ENCODE measurements at regions not wholly inside any gene's neighbourhood (a gene's known extent, or its start where the extent isn't known, plus 50 kb on each side); places are given as distances from the start of the nearest gene placed in this dataset.
A peak's percentile ranks its signal among the peaks of the same experiment; 100 is the strongest.
"Not testable (repeated sequence)": the region's sequence is repeated elsewhere in the genome, so short reads cannot be mapped to it uniquely, and the experiment has no call there.

DNA sequence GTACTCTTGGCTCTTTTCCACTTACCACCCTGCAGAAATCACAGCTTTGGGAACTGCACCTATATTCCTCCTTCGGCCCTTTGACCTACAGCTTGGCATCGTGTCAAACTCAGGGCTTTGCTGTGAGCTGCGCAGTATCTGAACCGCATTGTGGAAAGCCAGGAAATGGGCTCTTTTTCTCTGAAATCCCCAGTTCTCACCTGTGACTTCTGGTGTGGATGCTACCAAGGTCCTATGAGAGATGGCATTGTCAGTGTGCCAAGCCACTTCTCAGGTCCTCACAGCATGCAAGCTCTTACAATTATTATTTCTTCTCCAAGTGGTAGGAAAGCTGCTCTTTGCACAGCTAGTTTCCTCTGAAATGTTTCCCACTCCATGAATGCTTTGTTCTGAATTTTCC is 450.6 kb upstream of the TBL1XR1 start:
- no peak for DNase-seq

DNA sequence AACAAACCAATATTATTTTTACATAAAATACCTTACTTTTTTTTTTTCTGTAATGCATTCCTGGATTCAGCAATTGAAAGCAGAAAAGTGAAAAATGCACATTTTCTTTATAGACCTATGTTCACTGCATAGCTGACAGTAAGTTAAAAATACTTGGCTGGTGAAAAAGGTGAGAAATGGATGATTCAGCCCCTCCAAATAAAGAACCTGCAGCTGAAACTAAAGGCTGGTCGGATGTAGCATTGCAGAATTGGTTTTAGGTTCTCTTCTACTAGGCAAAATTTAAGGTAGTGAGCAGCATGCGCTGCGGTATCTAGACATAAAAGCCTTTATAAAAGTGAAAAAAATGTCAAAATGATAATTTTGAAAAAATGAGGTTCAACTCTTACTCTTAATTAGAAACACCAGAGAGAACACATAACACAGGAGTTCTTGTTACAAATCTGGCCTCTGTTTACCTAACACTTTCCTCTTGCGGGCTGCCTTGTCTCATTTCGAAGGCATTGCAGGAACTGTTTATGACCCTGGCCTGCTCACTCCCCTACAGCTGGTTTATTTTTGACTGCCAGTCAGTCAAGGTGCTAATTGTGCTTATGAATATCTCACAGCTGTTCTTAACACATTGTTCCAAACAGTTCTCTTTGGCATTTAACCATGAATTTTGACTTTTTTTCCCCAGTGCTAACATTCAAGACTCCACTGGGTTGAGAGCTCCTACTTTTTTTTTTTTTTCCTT is 455.4 kb upstream of the TBL1XR1 start:
- no peak for DNase-seq

DNA sequence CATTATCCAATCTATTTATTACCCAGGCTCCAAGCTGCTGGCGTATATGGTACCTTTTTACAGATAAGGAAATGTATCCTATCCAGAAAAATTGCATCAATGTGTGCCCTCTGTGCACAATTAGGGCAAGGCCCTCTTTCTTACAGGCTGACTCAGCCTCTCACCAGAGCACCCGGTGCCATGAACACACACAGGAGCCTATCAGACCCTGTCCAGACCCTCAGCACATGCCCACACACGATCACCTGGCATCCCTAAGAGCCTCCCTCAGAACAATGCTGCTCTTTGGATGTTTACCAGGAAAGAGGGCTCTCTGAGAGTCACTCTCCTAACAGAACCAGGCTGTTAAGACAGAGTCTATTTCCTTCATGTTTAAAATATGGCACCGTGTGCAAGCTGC is 460.0 kb upstream of the TBL1XR1 start:
- no peak for DNase-seq

DNA sequence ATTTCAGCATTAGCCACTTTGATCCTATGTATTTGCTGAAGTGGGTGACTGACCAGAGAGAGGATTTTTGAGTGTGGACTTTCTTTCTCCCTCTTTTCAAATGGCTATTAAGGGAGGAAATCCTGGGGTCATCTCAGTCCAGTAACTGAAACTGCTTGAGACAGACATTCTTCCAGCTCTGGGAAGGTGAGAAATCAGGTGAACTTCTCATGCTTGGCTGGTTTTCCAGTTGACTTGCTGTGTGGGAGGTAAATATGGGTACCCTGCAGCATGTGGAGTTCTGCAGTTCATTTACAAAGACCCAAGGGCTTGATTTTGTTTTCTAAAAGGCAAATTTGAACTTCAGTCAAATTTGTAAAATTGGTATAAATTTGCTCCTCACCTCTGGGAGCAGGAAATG is 461.1 kb upstream of the TBL1XR1 start:
- no peak for DNase-seq

DNA sequence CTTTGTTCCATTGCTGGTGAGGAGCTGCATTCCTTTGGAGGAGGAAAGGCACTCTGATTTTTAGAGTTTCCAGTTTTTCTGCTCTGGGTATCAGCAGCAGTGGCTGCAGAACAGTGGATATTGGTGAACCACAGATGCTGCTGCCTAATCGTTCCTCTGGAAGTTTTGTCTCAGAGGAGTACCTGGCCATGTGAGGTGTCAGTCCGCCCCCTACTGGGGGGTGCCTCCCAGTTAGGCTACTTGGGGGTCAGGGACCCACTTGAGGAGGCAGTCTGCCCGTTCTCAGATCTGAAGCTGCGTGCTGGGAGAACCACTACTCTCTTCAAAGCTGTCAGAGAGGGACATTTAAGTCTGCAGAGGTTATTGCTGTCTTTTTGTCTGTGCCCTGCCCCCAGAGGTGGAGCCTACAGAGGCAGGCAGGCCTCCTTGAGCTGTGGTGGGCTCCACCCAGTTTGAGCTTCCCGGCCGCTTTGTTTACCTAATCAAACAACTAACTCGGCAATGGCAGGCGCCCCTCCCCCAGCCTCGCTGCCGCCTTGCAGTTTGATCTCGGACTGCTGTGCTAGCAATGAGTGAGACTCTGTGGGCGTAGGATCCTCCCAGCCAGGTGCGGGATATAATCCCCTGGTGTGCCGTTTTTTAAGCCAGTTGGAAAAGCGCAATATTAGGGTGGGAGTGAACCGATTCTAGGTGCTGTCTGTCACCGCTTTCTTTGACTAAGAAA is 467.3 kb upstream of the TBL1XR1 start:
- DNase-seq, result not testable (repeated sequence)

DNA sequence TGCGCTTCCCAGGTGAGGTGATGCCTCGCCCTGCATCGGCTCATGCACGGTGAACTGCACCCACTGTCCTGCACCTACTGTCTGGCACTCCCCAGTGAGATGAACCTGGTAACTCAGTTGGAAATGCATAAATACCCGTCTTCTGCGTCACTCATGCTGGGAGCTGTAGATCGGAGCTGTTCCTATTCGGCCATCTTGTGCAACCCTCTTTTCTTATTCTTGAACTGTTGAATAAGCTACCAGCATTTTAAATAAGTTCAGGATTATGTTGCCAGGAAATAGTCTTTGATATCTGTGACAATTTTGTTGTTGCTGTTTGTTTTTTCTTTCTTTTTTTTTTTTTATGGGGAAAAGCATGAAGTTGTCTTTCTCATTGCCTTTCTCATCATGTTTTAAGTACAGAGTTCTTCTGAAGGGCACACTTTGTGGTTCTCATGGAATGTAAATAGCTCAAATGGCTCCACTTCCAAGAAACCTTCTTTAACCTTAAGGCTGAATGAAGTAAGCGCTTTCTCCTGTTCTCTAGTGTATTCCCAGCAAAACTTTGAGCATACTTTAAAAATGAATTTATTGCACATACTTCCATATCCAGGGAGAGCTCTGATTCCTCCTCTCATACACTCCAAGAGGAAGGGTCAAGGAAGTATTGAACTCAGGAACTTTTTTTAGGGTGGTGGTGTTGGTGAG is 468.0 kb upstream of the TBL1XR1 start:
- DNase-seq, result no peak

DNA sequence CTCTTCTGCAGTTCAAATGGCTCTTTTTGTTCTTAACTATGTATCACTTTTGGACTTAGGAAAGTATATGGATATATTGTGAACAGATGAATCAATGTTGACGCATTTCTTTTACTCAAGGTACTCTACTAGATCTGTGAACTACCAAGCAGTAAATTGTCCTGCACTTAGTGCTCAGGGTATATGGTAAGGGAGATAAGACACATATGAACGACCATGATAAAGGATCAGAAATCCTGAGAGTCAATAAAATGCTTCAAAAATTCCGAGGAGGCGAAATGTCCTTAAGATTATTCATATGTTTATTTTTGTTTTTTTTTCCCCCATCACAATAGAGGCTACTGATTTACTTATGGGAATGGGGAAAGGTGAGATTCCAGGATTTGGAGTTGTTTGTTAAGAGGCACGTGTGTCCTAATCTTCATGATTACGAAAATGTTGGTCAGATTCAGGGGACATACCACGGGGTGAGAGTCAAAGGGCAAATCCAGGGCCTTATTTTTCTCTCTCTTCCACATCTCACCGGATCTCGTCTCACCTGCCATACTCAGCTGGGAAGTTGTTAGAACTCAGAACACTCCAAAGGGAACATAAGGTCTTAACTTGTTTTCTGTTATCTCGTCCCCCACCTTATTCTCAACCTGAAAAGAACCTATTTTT is 475.1 kb upstream of the TBL1XR1 start:
- no peak for DNase-seq

DNA sequence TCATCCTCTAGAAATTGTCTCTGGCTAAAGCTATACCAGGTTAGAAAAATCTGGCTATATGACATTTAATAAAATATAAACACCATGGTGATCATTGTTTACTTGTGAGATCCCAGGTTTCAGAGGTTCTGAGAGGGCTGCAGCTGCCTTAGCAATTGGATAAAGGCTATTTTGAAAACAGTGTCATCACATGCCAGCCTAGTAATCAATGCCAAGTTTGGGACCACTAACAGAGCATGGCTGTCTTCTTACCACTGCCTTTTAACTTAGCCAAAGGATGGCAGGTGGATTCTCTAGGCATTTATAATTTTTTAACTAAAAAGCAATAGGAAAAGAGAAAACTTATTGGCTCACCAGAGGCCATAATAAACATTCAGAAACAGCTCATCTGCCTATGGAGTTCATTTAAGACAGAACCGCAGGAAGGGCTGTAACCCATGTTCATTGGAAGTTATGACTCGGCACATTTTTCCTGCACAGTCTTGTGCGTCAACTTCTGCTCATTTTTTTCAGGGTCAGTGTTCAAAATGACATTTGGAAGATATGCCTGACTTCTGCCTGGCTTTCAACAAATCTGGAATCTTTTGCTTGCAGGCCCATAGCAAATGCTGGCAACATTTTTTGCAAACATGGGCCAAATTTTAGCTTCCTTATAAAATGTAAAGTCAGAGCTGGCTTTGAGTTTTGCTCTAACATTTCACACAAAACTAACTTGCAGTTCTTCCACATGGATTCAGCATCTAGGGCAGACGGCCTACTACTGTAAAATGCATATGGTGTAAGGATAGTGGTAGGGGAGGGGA is 476.0 kb upstream of the TBL1XR1 start:
- DNase-seq, result peak; percentile 79

DNA sequence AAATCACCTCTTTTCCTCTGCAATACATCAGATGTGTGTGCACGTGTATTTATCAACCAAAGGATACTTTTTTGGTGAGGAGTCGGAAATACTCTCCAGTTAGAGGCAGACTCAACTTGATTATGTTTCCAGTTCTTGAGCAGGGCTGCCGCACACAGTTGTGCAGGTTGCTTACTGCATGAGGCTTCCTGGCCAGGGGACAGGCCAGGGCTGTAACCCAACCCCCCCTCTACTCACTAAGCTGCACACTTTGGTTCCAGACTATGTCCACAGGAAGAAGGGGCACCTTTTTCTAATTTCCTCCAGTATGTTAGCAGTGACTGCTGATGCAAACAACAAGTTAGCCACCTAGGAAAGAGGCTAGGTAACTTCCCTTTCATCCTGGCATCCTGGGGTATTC is 476.9 kb upstream of the TBL1XR1 start:
- no peak for DNase-seq

DNA sequence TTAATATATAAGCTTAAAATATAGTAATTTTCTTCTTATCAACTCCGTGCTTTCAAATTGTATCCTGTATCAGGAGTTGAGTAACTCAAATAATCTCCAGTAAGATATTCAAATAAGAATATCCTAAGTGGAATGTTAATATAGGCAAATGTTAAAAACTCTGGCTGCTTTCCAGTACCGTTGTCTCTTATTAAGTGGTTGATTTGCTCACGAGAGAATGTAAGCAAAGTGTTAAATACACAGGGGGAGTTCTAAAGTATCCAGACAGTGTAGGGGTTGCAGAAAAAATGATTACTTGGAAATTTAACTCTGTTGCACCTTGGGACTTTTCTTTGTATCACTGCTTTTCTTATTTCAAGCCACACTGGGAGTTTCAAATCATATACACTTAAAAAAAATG is 478.9 kb upstream of the TBL1XR1 start:
- no peak for DNase-seq

DNA sequence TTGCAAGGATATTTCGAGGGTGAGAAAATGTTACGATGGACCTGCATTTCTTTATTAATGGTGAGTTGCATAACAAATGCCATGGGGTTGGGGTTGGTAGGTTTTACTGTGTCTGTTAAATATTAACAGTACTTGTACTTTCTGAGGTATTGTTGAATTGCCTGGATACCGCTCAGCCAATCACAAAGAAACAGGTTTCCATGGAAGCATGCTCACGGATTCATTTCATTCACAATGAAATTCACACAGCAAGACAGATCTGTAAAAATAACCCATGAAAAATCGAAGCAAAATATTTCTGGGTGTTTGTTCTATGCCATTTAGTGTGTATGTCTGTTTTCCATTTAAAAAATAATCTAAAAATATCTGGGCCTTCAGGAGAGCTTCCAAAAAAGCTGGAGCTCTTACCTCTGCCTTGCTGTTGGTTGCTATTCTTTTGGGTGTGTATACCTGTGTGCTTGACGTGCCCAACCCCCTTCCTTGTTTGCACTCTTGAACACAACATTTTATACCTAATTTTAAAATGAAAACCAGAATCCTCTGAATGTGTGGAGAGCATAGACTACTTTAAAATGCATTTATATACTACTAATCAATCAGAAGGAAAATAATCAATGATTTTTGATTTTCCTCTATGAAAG is 479.8 kb upstream of the TBL1XR1 start:
- no peak for DNase-seq

DNA sequence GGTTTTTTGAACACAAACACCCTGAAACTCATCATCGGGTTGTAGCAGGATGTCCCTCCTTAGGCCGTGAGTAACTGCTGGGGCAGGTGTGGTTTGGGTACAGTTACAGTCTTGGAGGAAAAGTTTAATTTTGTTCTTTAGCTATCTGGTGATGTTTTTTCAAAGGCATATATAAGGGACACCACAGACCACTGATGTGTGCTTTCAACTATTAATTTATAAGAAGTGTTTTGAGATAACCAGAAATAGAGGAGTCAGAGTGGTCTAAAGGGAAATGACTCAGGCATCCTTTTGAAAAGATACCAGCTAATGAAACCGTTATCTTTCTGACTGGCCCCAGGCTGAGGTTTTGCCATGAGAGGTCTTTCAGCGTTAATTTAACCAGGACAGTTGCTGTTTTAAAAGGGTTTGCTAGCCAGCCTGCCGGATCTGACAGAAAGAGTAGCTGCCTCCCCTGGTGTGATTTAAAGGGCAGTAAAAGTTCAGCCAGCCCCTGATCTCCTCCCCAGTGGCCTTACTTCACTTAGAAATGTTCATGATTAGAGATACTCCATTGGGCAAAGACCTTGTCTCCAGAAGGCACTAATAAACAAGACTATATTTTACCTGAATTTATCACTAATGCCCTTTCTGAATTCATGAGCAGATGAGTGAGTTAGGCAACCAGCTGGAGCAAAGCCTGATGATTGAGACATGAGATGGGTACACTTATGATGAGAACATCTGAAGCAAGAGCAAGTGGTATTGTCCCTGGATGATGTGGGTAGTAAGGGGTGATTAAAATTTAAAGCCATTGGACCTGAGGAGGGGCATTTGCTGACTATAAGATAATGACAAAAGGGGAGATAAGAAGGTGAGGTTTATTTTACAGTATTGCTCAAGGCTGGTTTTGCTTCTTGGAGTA is 482.5 kb upstream of the TBL1XR1 start:
- no peak for DNase-seq

DNA sequence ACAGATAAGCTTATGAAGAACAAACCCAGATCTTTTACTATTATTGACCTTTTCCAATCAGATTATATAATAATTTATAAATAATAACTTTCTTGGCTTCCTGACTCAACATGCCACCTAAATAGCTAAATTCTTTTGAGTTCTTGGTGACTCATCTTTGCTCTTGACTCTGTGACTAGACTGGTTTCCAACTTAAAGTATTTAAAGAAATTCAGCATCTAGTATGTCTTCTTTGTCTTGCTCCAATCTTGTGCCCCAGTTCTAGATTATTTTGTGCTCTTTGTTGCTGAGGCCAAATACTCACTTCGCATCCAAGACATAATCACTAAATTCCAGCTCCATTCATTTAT is 483.2 kb upstream of the TBL1XR1 start:
- peak; percentile 56 for DNase-seq

DNA sequence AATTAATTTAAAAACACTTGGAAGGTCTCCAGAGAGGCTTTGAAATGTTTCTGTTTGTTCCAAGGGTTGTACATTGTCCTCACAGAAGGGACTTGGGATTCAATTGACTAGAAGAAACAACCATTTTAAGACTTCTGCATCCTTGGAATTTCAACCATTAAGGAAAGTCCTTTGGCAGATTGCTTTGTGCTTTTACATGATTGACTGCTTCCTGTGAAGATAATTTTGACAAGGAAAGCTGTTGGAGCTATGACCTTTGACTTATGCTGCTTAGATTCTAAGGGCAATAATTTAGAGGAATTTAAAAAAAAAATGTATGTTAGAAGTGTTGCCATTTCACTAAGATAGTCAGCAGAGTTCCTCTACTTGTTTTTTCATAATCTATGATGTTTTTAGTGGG is 483.9 kb upstream of the TBL1XR1 start:
- DNase-seq, result no peak

DNA sequence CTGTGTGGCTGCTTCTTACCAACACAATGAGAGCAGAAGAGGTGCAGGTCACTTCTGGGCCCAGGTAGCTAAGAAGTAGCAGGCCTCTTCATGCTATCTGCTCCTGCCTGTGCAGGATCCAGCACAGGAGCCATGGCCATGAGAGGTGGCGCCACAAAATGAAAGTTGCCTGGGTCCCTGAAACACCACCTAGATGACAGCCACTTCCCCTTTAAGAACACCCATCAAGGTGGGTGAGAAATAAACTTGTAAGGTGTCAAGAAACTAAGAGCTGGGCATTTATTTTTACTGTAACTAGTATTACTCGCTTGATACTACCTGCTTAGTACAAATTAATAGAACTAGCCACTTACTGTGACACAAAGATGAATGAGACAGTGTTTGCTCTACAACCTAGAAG is 484.6 kb upstream of the TBL1XR1 start:
- no peak for DNase-seq

DNA sequence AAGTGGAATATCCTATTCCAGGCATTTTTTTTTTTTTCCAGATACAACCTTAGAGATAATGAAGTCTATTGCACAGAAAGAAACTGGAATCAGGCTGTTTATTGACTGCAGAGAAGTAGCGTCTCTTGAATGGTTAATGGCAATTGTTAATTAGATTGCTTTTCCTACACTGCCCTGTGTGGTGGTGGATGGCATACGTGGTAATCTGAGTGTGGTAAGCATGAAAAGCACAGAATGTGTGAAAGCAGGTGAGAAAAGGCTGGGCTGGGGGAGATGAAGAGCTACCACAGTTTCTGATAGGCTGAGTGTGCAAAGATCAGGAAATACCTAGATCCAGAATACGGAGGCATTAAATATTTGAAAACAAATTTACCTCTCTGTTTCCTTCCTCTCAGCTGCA is 486.3 kb upstream of the TBL1XR1 start:
- no peak for DNase-seq

DNA sequence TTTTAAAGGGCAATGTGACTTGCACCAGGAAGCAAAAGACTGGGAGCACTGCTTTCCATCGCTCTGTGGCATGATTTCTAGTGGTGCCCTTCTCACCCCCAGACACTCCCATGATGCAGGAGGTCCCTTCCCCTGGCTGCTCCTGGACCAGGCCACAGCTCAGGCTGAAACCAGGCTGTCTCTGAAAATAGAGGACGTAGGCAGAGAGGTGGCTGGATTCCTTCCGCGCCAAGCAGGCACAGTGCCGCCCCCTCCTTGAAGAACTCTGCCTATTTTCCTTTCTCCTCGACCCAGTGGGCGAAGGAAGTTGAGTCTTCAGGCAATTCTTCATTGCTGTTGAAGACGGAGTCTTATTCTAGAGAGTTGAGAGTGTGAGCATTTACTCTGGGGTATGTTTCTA is 489.4 kb upstream of the TBL1XR1 start:
- no peak for DNase-seq

DNA sequence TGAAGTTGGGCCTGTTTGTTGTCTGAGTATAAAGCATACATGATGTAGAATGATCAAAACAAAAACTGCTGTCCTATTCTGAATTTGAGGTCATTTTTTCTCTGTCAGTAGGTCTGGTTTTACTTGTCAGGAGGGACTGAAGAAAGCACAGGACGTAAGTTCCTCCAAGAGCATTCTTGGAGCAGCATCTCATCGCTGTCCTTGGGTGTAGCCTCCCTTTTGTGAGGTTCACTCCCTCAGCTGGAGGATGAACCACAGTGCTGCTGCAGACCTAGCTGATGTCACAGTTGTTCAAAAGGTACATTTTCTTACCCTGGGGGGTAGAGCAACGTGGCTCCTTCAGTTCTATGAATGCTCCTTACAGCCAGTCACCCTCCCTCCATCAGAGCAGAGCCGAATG is 490.0 kb upstream of the TBL1XR1 start:
- no peak for DNase-seq

DNA sequence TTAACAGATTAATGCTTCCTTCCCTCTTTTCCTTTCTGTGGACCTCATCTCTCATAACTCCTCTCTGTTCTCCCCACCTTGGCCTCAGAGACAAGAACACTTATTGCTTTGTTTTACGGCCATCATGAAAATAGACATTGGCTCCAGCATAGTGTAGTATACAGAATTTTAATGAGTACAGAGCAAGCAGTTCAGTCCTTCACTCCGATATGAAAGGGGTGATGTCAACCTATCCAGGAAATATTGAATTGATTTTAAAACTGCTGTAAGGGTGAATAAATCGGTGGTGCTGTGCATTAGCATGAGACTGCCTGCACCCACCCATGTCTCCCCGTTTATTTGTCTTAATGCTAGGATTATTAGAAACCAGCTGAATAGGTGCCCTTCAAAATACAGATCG is 490.9 kb upstream of the TBL1XR1 start:
- no peak for DNase-seq

DNA sequence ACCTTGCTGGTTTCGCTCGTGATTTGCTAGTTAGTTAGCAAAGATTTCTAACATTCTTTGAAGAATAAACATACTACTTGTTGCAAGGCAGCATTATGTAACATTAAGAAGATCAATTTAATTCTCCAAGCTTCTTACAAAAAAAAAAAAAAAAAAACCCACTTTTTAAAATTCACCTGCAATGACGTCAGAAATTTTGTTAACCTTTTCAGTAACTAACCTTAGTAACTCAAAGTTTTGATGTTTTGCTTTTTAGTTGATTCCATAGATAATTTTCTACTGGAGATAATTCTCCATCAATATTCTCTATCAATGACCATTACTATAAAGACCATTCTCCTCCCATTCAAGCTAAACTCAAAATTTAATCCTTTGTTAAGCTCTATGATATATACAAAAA is 491.8 kb upstream of the TBL1XR1 start:
- DNase-seq, result no peak

DNA sequence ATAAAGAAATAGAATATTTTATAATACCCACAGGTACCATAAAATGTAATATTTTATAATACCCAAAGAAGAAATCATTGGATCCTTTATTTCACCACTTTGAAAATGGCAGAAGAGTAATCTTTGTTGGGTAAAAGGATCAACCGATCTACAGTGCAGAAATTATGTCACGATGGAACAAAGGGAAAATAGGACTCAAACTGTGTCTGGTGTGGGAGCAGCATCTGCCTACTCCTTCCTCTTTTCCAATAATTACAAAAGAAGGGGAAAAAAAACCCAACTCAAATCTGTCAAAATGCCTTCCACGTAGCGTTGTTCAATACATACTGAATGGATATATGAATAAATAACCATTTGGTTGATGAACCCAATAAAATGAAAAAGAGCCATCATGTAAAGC is 492.6 kb upstream of the TBL1XR1 start:
- no peak for DNase-seq

Measured in HCEC 1CT (cell line).